KOPT-K1 (cell line): ENCODE measurements at regions not wholly inside any gene's neighbourhood (a gene's known extent, or its start where the extent isn't known, plus 50 kb on each side); places are given as distances from the start of the nearest gene placed in this dataset.

Experiments used
- H3K27ac ChIP-seq: fragments of 200-600 bp; sonication (generic); 2 replicates; pipeline ENCODE4 v1.5.1; 2016; ENCODE audit warnings: antibody characterized with exemption, mild to moderate bottlenecking, low read depth, low read length; ENCODE audit not compliant: poor library complexity, severe bottlenecking
- H3K36me3 ChIP-seq: fragments of 200-600 bp; sonication (generic); 2 replicates; pipeline ENCODE4 v1.5.1; 2017; ENCODE audit warnings: antibody characterized with exemption, mild to moderate bottlenecking, low read length, moderate library complexity; ENCODE audit not compliant: insufficient read depth
- H3K9me3 ChIP-seq: fragments of 200-600 bp; sonication (generic); 2 replicates; pipeline ENCODE4 v1.5.1; 2017; ENCODE audit warnings: antibody characterized with exemption, low read length, mild to moderate bottlenecking; ENCODE audit not compliant: insufficient read depth, poor library complexity, severe bottlenecking

- Histone ChIP-seq H3K36me3 (no peaks in the 10 kb centered on the region), H3K27ac (no peak overlapping the region), H3K9me3 (no peaks in the 10 kb centered on the region)
Measured at GRCh38 chr20:60389441-60389840, 431.2 kb downstream of the CDH26 start.

DNA sequence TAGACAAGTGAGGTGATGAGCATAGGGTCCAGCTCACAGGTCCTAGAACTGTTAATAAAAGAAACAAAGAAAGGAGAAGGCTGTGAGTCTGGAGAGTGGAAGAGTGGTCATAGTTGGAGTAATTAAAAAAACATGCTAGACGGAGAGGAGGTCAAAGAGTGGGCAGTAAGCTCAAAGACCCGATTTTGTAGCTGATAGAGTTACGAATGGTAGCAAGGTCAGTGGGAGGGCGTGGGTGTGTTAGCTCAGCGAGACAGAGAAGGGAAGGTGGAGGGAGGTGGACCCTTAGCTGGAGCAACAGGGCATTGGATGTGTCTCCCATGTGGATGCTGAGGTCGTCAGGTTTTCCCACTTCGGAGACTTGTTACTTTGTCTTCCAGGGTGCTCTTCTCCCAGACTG lies 431.7 kb downstream of the CDH26 start:
- Histone ChIP-seq H3K36me3 (no peaks in the 10 kb centered on the region), H3K27ac (no peak overlapping the region), H3K9me3 (no peaks in the 10 kb centered on the region)

- H3K27ac ChIP-seq = no peak overlapping the region
- H3K9me3 ChIP-seq = peaks cover 13% of the 10 kb centered on the region
- no peaks in the 10 kb centered on the region for H3K36me3 ChIP-seq
Measured at GRCh38 chr20:60395991-60396390, 437.8 kb downstream of the CDH26 start.

DNA sequence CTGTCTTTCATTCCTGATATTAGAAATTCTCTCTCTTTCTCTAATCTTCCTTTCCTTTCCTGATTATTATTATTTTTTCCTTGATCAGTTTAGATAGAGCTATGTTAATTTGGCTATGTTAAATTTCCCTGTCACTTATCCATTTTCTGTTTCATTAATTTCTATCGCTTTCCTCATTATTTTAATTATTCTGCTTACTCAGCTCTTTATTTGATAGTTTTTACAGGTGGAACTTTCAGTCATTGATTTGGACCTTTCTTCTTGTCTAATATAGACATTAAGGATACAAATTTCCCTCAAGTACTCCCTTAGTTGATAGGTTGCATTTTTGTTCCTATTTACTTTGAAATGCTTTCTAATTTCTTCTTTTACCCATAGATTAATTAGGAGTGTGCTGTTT lies 442.3 kb downstream of the CDH26 start:
- Histone ChIP-seq H3K36me3 (no peaks in the 10 kb centered on the region), H3K9me3 (peaks cover 13% of the 10 kb centered on the region), H3K27ac (no peak overlapping the region)

GRCh38 chr20:60402189-60403058 lies 444.2 kb downstream of the CDH26 start:
- Histone ChIP-seq H3K27ac (no peak overlapping the region), H3K36me3 (no peaks in the 10 kb centered on the region), H3K9me3 (peaks cover 13% of the 10 kb centered on the region)

DNA sequence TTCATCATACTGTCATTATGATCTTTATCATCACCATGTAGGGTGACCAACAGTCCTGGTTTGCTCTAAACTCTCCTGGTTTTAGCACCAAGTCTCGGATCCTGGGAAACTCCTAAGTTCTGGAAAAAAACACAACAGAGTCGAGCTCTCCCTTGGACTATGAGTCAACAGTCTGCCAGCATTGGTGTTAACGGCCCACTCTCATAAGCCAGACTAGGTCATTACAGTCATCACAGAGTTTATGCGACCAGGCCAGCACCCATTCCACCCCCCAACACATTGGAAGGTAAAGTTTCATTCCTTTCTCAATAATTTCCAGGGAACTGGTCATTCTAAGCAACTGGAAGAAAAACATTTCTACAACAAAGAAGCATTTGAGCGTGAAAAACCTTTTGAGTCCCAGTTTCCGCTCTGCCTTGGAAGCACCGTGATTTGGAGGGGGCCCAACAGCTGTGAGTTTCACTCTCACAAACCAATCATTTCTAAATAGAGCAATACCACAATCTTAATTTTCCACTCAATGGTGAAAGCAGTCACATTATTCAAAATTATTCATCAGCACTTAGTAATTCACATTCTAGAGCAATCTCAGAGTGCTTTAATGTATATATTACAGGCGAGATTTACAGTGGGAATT lies 445.0 kb downstream of the CDH26 start:
- Histone ChIP-seq H3K27ac (no peak overlapping the region), H3K9me3 (peaks cover 13% of the 10 kb centered on the region), H3K36me3 (no peaks in the 10 kb centered on the region)

DNA sequence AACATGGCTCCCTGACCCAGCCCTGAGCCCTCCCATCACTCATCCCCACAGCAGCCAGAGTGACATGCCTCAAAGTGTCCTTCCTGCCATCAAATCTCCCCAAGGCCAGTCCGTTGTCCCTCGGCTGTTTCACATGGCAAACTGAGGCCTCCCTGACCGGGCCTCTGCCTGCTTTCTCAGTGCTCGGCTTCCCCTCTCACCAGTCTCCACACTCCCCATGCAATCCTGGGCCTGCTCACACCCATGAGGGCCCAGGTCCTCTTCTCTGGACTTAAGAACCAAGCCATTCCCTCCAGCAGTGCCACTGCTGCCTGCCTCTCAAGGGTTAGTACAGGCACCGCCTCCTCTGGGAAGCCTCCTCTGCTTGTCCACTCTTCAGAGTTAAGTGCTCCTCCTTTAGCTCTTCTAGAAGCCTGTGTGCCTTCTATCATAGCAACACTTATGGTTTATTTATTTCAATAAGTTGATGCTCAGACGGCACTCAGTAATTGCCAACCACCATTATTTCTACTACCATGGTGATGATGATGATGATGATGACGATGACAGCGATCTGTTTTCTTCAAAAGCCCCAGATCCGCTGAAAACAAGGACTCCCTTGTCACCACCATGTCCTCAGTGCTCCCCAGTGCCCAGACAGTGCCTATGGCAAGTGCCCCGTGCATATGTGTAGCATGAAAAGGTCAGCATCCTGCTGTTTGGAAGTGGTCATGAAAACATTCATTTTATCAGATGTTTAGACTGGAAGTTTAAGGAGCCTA lies 449.0 kb downstream of the CDH26 start:
- no peaks in the 10 kb centered on the region for H3K36me3 ChIP-seq
- peak overlapping the region; percentile 87 for H3K27ac ChIP-seq
- peaks cover 14% of the 10 kb centered on the region for H3K9me3 ChIP-seq

DNA sequence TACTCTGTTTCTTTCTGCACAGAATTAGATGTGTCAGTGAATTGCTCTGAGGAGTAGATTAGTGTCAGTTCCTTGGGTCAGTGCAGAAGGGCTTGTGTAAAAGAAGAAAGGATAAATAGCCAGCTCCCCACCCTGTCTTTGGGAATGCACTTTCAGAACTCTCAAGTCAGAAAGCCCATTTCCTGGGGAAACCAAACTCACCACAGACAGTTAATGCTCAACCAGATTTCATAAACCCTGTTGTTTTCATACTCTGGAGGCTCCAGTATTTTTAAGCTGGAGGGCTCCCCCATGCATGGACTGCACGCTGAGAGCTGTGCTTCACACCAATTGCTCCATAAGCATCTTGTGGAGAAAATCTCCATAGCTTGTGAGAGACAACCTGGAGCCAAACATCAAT lies 449.7 kb downstream of the CDH26 start:
- Histone ChIP-seq H3K9me3 (peaks cover 14% of the 10 kb centered on the region), H3K27ac (peak overlapping the region; percentile 87), H3K36me3 (no peaks in the 10 kb centered on the region)

DNA sequence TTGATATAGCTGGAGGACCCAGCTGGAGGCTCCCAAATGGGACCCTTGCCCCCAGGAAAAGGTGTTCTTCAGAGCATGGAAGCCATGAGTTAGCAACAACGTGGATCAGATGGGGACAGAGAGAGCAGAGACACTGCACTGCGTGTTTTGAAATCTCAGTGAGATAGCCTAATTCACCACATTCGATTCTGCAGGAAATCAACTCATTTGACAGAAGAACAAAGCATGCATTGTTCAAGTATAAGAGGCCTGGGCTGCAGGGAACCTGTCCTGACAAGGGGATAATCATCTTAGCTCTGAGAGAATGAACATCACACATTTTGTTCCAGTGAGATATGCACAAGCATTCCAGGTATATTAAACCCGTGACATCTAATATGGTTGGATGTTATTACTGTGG lies 450.2 kb downstream of the CDH26 start:
- Histone ChIP-seq H3K36me3 (no peaks in the 10 kb centered on the region), H3K27ac (peak overlapping the region; percentile 87), H3K9me3 (peaks cover 14% of the 10 kb centered on the region)

GRCh38 chr20:60410618-60411264 lies 452.5 kb downstream of the CDH26 start:
- Histone ChIP-seq H3K27ac (no peak overlapping the region), H3K9me3 (peaks cover 14% of the 10 kb centered on the region), H3K36me3 (no peaks in the 10 kb centered on the region)

DNA sequence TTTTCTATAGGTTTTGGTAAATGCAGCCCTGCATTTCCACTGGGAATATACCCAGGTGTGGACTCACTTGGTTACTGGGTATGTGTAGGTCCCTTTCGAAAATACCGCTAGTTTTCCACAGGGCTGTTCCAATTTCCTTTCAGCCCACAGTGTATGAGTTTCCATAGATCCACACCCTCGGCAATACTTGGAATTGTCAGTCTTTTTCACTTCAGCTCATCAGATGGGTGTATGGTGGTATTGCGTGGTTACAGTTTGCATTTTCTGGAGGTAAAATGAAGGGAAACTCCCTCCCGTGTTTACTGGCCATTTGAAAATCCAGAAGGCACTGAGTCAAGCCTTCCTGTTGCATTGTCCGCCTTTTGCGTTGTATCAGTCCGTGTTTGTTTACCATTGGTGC lies 453.6 kb downstream of the CDH26 start:
- H3K36me3 ChIP-seq = no peaks in the 10 kb centered on the region
- no peak overlapping the region for H3K27ac ChIP-seq
- peaks cover 14% of the 10 kb centered on the region for H3K9me3 ChIP-seq

DNA sequence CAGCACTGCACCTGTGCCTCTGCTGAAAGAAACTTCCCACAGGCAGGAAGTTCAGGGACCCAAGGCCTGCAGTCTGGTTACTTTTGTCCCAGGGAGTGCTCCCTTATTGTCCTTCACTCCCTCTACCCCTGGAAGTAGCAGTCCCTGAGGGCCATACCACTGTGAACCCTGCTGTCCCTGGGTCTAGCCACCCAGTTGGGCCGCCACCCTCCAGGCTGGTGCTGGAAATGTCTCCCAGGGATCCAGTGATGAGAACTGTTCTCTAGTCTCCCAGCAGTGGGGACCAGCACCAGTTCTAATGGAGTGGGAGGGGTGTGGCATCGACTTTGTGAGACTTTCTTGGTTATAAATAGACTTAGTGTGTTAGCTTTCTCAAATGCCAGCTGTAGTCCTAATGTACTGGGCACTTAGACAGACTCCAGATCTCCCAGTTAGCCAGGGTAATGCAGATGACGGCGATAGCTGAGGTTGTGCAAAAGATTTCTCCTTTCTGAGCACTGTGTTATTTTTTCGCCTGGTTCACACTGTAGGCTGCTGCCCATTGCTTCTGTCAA lies 462.5 kb downstream of the CDH26 start:
- H3K9me3 ChIP-seq = peaks cover 11% of the 10 kb centered on the region
- H3K36me3 ChIP-seq = no peaks in the 10 kb centered on the region
- H3K27ac ChIP-seq = no peak overlapping the region

DNA sequence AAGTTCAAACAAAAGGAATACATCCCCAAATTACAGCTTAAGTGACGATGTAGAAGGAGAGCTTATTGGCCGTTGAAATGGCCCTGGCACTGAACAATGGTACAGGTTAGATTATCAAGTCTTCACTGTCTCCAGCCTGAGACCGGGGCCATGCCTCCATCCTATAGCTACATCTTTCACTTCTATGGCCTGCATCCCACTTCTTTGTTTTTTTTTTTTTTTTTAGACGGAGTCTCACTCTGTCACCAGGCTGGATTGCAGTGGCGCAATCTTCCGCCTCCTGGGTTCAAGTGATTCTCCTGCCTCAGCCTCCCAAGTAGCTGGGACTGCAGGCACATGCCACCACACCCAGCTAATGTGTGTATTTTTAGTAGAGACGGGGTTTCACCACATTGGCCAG lies 464.6 kb downstream of the CDH26 start:
- Histone ChIP-seq H3K36me3 (no peaks in the 10 kb centered on the region), H3K9me3 (peaks cover 11% of the 10 kb centered on the region), H3K27ac (no peak overlapping the region)

- no peak overlapping the region for H3K27ac ChIP-seq
- no peaks in the 10 kb centered on the region for H3K9me3 ChIP-seq
- no peaks in the 10 kb centered on the region for H3K36me3 ChIP-seq
Measured at GRCh38 chr20:60424267-60424902, 466.2 kb downstream of the CDH26 start.
